Muscle of arm (tissue), 1 donor: ENCODE measurements at regions not wholly inside any gene's neighbourhood (a gene's known extent, or its start where the extent isn't known, plus 50 kb on each side); places are given as distances from the start of the nearest gene placed in this dataset.

Experiments used
- DNase-seq: peaks from one replicate; pipeline ENCODE4 v3.0.0-alpha.2; 2013

GRCh38 chr1:5598824-5599395 is 393.3 kb downstream of the NPHP4 start:
- DNase-seq, result no peak

GRCh38 chr1:5597991-5598823 is 394.0 kb downstream of the NPHP4 start:
- DNase-seq, result peak; percentile 11

- no peak for DNase-seq
Observed at GRCh38 chr1:5597171-5597850, 394.9 kb downstream of the NPHP4 start.

GRCh38 chr1:5596651-5597050 is 395.6 kb downstream of the NPHP4 start:
- DNase-seq, result no peak

- no peak for DNase-seq
Observed at GRCh38 chr1:5595531-5596170, 396.6 kb downstream of the NPHP4 start.

DNA sequence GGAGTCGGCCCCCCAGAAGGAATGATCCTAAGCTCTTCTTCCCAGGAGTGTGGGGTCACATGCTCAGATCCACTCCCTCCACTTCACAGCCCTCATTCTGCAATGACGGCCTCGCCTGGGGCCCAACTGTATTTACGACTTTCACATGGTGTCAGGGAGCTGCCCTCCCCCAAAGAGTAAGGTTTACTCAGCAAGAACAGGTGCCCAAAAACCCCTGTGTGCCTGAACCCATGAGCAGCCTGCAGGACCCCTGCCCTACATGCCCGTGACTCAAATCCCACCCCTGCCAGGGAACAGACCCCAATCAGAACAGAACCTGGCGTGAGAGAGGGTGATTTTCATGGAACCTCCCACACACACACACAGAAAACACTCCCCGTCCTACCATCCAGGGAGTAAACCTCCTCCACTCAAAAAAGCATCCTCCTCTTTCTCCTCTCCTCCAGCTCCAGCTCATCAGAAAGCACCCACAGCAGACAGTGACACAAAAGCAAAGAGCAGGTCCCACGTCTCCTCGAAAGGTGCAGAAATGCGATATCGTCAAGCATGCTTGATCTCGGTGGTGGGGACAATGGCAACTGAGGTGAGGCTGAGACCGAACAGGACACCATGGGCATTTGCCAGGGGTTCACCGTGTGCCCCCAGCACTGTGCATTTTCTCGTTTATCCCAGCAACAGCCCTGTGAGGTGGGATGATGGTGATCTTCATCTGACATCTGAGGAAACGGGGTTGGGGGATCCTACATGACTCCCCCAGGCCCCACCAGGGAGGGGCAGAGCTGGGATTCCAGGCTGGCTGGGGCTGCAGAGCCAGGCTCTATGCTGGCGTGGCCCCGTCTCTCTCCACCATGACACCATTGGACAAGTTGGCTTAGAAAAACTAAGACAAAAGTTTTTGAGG is 397.9 kb downstream of the NPHP4 start:
- no peak for DNase-seq

DNA sequence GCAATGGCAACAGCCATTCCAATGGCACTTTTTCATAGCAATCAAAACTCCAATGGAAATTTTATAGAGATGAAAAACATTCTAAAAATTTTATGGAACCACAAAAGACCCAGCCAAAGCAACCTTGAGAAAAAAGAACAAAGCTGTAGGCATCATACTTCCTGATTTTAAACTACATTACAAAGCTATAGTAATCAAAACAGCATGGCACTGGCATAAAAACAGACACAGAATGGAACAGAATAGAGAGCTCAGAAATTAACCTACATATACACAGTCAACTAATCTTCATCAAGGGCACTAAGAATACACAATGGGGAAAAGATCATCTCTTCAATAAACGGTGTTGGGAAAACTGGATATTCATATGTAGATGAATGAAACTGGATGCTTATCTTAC is 401.5 kb downstream of the NPHP4 start:
- no peak for DNase-seq

GRCh38 chr1:5586629-5587028 is 405.6 kb downstream of the NPHP4 start:
- DNase-seq, result no peak

DNA sequence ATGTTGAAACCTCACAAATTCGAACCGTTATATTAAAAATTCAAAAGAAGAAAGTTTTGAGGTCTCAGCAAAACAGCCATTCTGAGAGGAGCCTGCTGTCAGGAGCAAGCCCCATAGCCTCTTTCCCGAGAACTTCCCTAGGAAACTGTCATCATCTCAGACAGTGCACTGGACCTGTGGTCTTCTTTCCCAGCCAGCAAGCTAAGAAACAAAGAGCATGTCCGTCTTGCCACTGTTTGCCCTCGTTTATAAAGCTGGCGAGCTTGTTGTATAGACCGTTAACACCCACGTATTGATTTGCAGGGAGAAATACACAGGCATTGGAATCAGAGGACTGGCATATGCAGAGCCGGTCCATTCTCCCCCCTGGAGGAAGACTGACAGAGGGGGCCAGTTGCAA is 407.0 kb downstream of the NPHP4 start:
- DNase-seq, result no peak

DNA sequence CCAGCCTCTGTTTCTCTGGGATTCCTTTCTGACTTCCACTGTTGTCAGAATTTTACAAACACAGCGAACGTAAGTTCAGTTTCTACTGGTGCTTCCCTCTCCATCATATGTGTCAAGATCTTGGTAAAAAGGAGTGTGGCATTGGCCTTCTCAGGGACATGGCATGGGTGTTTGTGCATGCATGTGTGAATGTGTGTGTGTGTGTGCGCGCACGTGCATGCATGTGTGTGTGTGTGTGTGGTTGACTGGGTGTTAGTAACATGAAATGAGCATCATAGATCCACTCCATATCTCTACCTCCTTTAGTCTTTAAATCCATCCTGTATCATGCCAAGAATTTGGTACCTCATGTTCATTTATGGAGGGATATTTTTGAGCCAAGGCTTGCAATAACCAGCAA is 411.3 kb downstream of the NPHP4 start:
- no peak for DNase-seq

- DNase-seq, result no peak
Observed at GRCh38 chr1:5579966-5580365, 412.3 kb downstream of the NPHP4 start.

DNA sequence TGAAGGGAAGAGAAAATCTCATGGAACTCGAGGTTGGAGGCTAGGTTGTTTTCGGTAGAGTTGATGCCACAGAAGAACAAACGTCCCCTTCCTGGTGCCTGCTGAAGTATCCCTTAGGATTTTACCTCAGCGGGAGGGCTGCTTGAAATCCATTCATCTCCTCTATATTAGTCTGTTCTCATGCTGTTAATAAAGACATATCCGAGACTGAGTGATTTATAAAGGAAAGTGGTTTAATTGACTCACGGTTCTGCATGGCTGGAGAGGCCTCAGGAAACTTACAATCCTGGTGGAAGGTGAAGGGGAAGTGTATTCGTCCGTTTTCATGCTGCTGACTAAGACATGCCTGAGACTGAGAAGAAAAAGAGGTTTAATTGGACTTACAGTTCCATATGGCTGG is 413.5 kb downstream of the NPHP4 start:
- DNase-seq, result no peak

DNA sequence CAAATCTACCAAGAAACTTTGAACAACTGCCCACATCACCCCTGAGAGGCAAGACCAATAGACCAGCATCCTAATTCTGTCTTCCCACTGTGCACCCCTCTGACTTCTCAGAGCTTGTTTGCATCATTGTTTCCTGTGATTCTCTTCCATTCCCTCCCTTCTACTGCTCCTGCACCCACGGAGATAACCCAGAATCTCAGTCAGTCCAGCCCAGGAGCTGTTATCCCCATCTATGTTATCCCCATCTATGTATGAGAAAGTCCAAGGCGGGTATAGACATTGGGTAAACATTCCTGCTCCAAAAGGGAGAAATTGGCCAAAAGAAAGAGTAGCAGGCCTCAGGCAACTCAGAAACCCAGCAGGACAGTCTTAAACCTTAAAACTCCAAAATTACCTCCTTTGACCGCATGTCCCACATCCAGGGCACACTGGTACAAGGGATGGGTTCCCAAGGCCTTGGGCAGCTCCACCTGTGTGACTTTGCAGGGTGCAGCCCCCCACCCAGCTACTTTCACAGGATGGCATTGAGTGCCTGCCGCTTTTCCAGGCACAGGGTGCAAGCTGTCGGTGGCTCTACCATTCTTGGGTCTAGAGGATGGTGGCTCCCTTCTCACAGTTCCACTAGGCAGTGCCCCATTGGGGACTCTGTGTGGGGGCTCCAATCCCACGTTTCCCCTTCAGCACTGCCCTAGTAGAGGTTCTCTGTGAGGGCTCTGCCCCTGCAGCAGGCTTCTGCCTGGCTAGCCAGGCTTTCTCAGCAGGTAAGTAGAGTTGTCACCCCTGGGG is 414.8 kb downstream of the NPHP4 start:
- DNase-seq, result no peak

GRCh38 chr1:5576673-5577065 is 415.6 kb downstream of the NPHP4 start:
- DNase-seq, result no peak

GRCh38 chr1:5576011-5576672 is 416.1 kb downstream of the NPHP4 start:
- DNase-seq, result no peak

DNA sequence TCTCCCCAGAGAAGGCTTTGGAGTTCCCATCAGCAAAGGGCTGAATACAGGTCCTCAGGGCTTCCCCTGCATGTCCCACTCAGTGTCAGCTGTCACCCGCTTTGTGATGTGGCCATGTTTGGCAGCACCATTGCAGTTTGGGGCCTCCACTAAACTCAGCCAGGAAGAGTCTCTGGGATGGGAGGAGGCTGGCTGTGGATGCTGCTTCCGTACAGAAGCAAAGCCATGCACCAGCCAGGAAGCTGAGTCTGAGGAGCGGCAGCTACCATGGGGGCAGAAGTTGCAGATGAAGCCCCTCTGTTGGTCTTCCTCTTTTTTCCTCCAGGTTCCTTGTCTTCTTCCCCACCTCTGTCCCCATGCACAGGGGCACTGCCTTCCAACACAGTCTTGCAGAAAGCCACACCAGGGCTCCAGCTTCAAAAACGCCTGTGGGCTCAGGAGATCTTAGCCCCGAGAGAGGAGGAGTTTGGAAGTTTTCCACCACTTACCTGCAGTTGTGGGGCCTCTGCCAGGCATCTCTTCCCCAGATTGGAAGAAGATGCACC is 416.8 kb downstream of the NPHP4 start:
- no peak for DNase-seq

GRCh38 chr1:5574641-5575040 is 417.6 kb downstream of the NPHP4 start:
- no peak for DNase-seq

DNA sequence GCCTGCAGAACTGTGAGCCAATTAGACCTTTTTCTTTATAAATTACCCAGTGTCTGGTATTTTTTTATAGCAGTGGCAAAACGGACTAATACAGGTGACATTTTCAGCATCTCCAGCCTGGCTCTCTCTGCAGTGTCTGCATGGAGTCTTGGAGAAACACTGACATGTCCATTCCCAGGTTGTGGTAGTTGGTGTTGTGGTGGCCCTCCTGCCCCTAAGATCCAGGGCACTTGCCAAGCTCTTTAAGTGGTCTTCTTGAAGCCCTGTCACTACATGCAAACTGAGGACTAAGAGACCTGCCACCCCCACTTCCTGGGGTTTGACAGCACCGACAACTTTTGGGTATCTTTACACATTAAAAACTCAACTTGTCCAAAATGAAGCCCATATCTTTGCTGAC is 419.4 kb downstream of the NPHP4 start:
- no peak for DNase-seq

GRCh38 chr1:5571861-5572401 is 420.3 kb downstream of the NPHP4 start:
- DNase-seq, result no peak

- peak; percentile 10 for DNase-seq
Observed at GRCh38 chr1:5571438-5571837, 420.8 kb downstream of the NPHP4 start.
